Breast epithelium (tissue), 3 donors: ENCODE measurements at regions not wholly inside any gene's neighbourhood (a gene's known extent, or its start where the extent isn't known, plus 50 kb on each side); places are given as distances from the start of the nearest gene placed in this dataset.

Experiments
- CTCF ChIP-seq, 3 donors: fragments of 450-650 bp; IDR thresholded peaks; one replicate each; pipeline ENCODE4 v1.5.1; 2016 to 2017; ENCODE audit warnings: antibody characterized with exemption in 3 of 3, mild to moderate bottlenecking in 3 of 3, moderate library complexity in 3 of 3
- POLR2AphosphoS5 ChIP-seq, 3 donors: sonication (generic); formaldehyde crosslinking; IDR thresholded peaks; one replicate each; pipeline ENCODE4 v1.6.1; 2017; ENCODE audit warnings: antibody characterized with exemption in 3 of 3

GRCh38 chr5:164364237-164365208 lies 859.1 kb downstream of the MAT2B start:
- TF ChIP-seq CTCF (IDR thresholded peaks at IDR 0.05) (no peak), POLR2AphosphoS5 (IDR thresholded peaks at IDR 0.05) (no peak)
